ENCODE measurements at regions not wholly inside any gene's neighbourhood (a gene's known extent, or its start where the extent isn't known, plus 50 kb on each side); places are given as distances from the start of the nearest gene placed in this dataset.
A peak's percentile ranks its signal among the peaks of the same experiment; 100 is the strongest.

GRCh38 chr13:44232774-44233173 is 140.8 kb upstream of the SERP2 start:
- no peak for TF ChIP-seq POLR2A (IDR thresholded peaks at IDR 0.05)
- TF ChIP-seq, protein P1, sequence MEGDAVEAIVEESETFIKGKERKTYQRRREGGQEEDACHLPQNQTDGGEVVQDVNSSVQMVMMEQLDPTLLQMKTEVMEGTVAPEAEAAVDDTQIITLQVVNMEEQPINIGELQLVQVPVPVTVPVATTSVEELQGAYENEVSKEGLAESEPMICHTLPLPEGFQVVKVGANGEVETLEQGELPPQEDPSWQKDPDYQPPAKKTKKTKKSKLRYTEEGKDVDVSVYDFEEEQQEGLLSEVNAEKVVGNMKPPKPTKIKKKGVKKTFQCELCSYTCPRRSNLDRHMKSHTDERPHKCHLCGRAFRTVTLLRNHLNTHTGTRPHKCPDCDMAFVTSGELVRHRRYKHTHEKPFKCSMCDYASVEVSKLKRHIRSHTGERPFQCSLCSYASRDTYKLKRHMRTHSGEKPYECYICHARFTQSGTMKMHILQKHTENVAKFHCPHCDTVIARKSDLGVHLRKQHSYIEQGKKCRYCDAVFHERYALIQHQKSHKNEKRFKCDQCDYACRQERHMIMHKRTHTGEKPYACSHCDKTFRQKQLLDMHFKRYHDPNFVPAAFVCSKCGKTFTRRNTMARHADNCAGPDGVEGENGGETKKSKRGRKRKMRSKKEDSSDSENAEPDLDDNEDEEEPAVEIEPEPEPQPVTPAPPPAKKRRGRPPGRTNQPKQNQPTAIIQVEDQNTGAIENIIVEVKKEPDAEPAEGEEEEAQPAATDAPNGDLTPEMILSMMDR (IDR thresholded peaks at IDR 0.05) = no peak
- Histone ChIP-seq H3K4me3 (no peak overlapping the region), H3K36me3 (no peaks in the 10 kb centered on the region), H3K9me3 (no peaks in the 10 kb centered on the region), H3K4me1 (peaks cover 0 to 22% (median 5%) of the 10 kb centered on the region in 4 donors), H3K27ac (peak overlapping the region in 3 of 4 donors; percentile 47 to 76 (median 65)), H3K27me3 (no peaks in the 10 kb centered on the region)
- no peak for DNase-seq

- peaks cover 0 to 25% (median 5%) of the 10 kb centered on the region in 4 donors for H3K4me1 ChIP-seq
- H3K27ac ChIP-seq = peak overlapping the region in 2 of 4 donors; percentile 6 to 87
- no peaks in the 10 kb centered on the region for H3K27me3 ChIP-seq
- H3K9me3 ChIP-seq = no peaks in the 10 kb centered on the region
- no peak for DNase-seq
- no peaks in the 10 kb centered on the region for H3K36me3 ChIP-seq
- H3K4me3 ChIP-seq = no peak overlapping the region
- TF ChIP-seq, protein P1 (IDR thresholded peaks at IDR 0.05) = no peak
- TF ChIP-seq POLR2A (IDR thresholded peaks at IDR 0.05) = no peak
These were observed 139.1 kb upstream of the SERP2 start for GRCh38 chr13:44234566-44234965.

DNA sequence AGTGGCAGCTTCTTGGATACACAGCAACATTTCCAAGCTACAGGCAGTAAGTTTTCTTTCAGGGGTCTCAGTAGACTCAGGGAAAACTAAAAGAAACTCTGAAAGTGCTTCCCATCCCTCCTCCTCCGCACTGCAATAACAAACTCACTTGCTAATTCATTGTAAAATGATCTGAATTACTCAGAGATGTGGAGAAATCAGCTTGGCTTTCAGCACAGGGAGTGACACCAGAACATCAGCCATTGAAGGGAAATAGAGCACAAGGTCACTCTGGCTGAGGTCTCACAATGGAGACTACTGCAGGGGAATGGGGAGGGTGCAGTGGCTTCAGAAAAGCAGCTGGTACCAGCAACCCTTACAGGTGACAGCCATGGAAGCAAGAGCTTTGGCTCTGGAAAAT is 137.3 kb upstream of the SERP2 start:
- no peak overlapping the region for H3K4me3 ChIP-seq
- TF ChIP-seq, protein P1 (IDR thresholded peaks at IDR 0.05) = no peak
- TF ChIP-seq POLR2A (IDR thresholded peaks at IDR 0.05) = no peak
- H3K36me3 ChIP-seq = no peaks in the 10 kb centered on the region
- H3K4me1 ChIP-seq = peaks cover 0 to 24% (median 5%) of the 10 kb centered on the region in 4 donors
- no peaks in the 10 kb centered on the region for H3K27me3 ChIP-seq
- no peaks in the 10 kb centered on the region for H3K9me3 ChIP-seq
- DNase-seq = no peak
- H3K27ac ChIP-seq = peak overlapping the region; percentile 29 to 87 (median 61)

DNA sequence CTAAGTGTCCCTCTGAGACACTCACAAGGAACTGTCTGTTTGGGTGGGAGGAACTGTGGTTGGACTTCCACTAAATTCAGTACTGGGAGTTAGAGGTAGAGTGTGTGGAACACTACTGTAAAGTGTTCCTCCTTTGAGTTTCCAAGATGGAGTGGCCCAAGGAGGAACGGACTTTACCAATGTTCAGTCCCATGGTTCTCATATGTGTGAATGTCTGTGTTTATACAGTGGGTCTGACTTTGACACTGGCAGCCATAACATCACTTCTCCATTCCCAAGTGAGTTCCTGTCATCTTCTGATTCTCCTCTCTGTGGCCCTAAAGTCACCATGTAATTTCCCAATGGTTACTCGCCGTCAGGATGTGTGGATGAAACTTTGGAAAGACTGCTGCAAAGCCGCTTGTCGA is 136.8 kb upstream of the SERP2 start:
- Histone ChIP-seq H3K27ac (peak overlapping the region; percentile 29 to 87 (median 61)), H3K36me3 (no peaks in the 10 kb centered on the region), H3K4me3 (no peak overlapping the region), H3K27me3 (no peaks in the 10 kb centered on the region), H3K4me1 (peaks cover 0 to 20% (median 3%) of the 10 kb centered on the region in 4 donors), H3K9me3 (no peaks in the 10 kb centered on the region)
- DNase-seq = no peak
- TF ChIP-seq POLR2A (IDR thresholded peaks at IDR 0.05) = no peak
- TF ChIP-seq, protein P1 (IDR thresholded peaks at IDR 0.05) = no peak

- TF ChIP-seq, protein P1 (IDR thresholded peaks at IDR 0.05) = no peak
- H3K27ac ChIP-seq = peak overlapping the region; percentile 29 to 87 (median 61)
- no peaks in the 10 kb centered on the region for H3K27me3 ChIP-seq
- DNase-seq = peak in 1 of 3 donors; percentile 69
- no peaks in the 10 kb centered on the region for H3K36me3 ChIP-seq
- no peak overlapping the region for H3K4me3 ChIP-seq
- peaks cover 0 to 18% (median 1%) of the 10 kb centered on the region in 4 donors for H3K4me1 ChIP-seq
- no peaks in the 10 kb centered on the region for H3K9me3 ChIP-seq
These were observed 136.3 kb upstream of the SERP2 start for GRCh38 chr13:44237276-44237767.
